ENCODE measurements at regions not wholly inside any gene's neighbourhood (a gene's known extent, or its start where the extent isn't known, plus 50 kb on each side); places are given as distances from the start of the nearest gene placed in this dataset.
A peak's percentile ranks its signal among the peaks of the same experiment; 100 is the strongest.

DNA sequence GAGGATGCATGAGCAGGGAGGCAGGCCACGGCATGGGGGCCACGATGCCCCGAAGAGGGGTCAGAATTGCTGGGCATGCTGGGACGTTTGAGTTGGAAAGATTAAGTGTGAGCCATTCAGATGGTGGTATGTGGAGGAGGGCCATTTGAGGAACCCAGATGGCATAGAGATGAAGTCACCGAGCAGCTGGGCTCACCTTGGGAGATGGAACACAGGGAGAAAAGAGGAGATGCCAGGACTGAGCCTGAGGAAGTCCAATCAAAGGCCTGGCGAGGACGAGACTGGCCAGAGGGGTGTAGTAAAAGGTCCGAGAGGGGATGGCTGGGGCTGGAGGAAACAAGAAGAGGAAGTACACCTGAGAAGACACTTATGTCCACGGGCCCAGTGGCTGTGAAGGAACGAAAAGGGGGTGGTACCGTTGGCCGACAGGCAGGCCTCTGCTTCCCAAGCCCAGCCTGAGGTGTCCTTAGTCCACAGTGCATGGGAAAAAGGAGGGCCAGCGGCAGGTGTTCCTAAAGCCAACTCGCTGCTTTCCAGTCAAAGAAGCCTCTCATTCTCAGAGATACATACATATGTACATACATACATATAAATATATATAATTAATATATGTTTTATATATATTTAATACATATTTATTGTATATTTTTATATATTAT is 54.6 kb upstream of the CLCN4 start:
- Histone ChIP-seq H3K36me3 (replicated peaks in 1 of 2; ENCODE audit: control insufficient read depth in 1 of 2, insufficient read depth in 2 of 2, low read length in 2 of 2) (no peaks in the 10 kb centered on the region; a peak in 1 of 5 replicates), H3K27ac (ENCODE audit: extremely low read length, insufficient read depth, low read length) (peak overlapping the region; percentile 71), H3K4me1 (ENCODE audit: insufficient read depth, low read length) (peaks cover 24% of the 10 kb centered on the region), H2AFZ (ENCODE audit: low read length) (no peak overlapping the region), H3K9ac (ENCODE audit: insufficient read depth, low read depth, low read length) (no peak overlapping the region), H3K4me3 (replicated peaks in 1 of 3; ENCODE audit: insufficient read depth in 1 of 3, low read depth in 2 of 3, low read length in 3 of 3) (no peak overlapping the region), H3K4me2 (ENCODE audit: low read depth, low read length) (no peak overlapping the region), H3K79me2 (ENCODE audit: insufficient read depth, low read length) (no peaks in the 10 kb centered on the region), H3K27me3 (ENCODE audit: control insufficient read depth in 1 of 2, insufficient read depth in 2 of 2, low read length in 2 of 2) (no peaks in the 10 kb centered on the region), H4K20me1 (ENCODE audit: insufficient read depth, low read length) (no peaks in the 10 kb centered on the region), H3K9me3 (ENCODE audit: low read length) (no peaks in the 10 kb centered on the region)
- intact Hi-C loops (cut with micrococcal nuclease; ENCODE audit: unreplicated experiment) (loop anchor here (5.0 kb wide), 1 partner anchor 105 kb away; no protein-coding TSS in a partner anchor), in situ Hi-C loops (cut with HindIII; ENCODE audit: extremely low pct_ligation_motif_present, low pct_unique_long_range_greater_than_20kb) (loop anchor here (10.0 kb wide), 1 partner anchor 217 kb away; no protein-coding TSS in a partner anchor)
- no TSS peak for BruUV-seq (replicated peaks)
- TF ChIP-seq ZNF33A (CRISPR knock-in tag; IDR thresholded peaks at IDR 0.05; ENCODE audit: borderline replicate concordance) (no peak), USF2 (IDR thresholded peaks at IDR 0.05; ENCODE audit: low read depth, low read length) (no peak), USF2 (CRISPR knock-in tag; IDR thresholded peaks at IDR 0.05; ENCODE audit: borderline replicate concordance) (no peak), EP300 (IDR thresholded peaks at IDR 0.05; ENCODE audit: low read depth in 2 of 2, low read length in 2 of 2) (no peak), EP300 (CRISPR knock-in tag; IDR thresholded peaks at IDR 0.05; ENCODE audit: borderline replicate concordance) (no peak), THAP8 (CRISPR knock-in tag; IDR thresholded peaks at IDR 0.05; ENCODE audit: borderline replicate concordance) (no peak)
- 91% methylated on average over 14 of the region's 14 CpGs for WGBS (ENCODE audit: low lambda C conversion rate)
- DNase-seq (ENCODE audit: low spot score) (no peak), FAIRE-seq (no peak), ATAC-seq (no peak)
- ChIA-PET CTCF (ENCODE audit: low intra/inter-chr PET ratio, low total read pairs) (interaction anchor here (1.2 kb wide), 1 partner anchor 16 kb away, joined by 4 read pairs; no protein-coding TSS in a partner anchor), POLR2A (interaction anchor here (1.0 to 1.1 kb wide), 2 partner anchors 15 to 69 kb away, joined by 3 read pairs; no protein-coding TSS in a partner anchor)
